HG03442 (cell line): ENCODE measurements at regions not wholly inside any gene's neighbourhood (a gene's known extent, or its start where the extent isn't known, plus 50 kb on each side); places are given as distances from the start of the nearest gene placed in this dataset.

Experiments used
- ATAC-seq: cut with Tn5 transposase; IDR thresholded peaks from one replicate; pipeline ENCODE4 v1.9.1; 2021; ENCODE audit warnings: mild to moderate bottlenecking, moderate library complexity; ENCODE audit not compliant: unreplicated experiment

- no peak for ATAC-seq
These were observed 54.2 kb upstream of the IRX4 start for GRCh38 chr5:1936901-1937300.

- no peak for ATAC-seq
These were observed 53.7 kb upstream of the IRX4 start for GRCh38 chr5:1936413-1936812.

GRCh38 chr5:1934801-1935429 lies 52.2 kb upstream of the IRX4 start:
- no peak for ATAC-seq

GRCh38 chr5:1934056-1934394 lies 51.3 kb upstream of the IRX4 start:
- ATAC-seq, result no peak

GRCh38 chr5:1933364-1934055 lies 50.8 kb upstream of the IRX4 start:
- ATAC-seq, result no peak
